Activated CD8-positive, alpha-beta memory T cell treated with anti-CD3 and anti-CD28 coated beads, Interleukin-2, amount 50 U/mL, for 48 hours (primary cell): ENCODE measurements at regions not wholly inside any gene's neighbourhood (a gene's known extent, or its start where the extent isn't known, plus 50 kb on each side); places are given as distances from the start of the nearest gene placed in this dataset.

Experiments
- DNase-seq: peaks from one replicate; pipeline ENCODE4 v3.0.0-alpha.2; 2020

GRCh38 chr7:148950806-148951205 lies 66.7 kb upstream of the EZH2 start:
- no peak for DNase-seq

- no peak for DNase-seq
Observed at GRCh38 chr7:148944935-148945934, 61.1 kb upstream of the EZH2 start.

- DNase-seq, result peak; percentile 78
Observed at GRCh38 chr7:148941598-148942275, 57.6 kb upstream of the EZH2 start.

GRCh38 chr7:148940702-148941597 lies 56.9 kb upstream of the EZH2 start:
- DNase-seq, result peak; percentile 84

- DNase-seq, result no peak
Observed at GRCh38 chr7:148939128-148939755, 55.2 kb upstream of the EZH2 start.

GRCh38 chr7:148935451-148935850 lies 51.4 kb upstream of the EZH2 start:
- DNase-seq, result no peak
